ENCODE measurements at regions not wholly inside any gene's neighbourhood (a gene's known extent, or its start where the extent isn't known, plus 50 kb on each side); places are given as distances from the start of the nearest gene placed in this dataset.
"Not testable (repeated sequence)": the region's sequence is repeated elsewhere in the genome, so short reads cannot be mapped to it uniquely, and the experiment has no call there.

DNA sequence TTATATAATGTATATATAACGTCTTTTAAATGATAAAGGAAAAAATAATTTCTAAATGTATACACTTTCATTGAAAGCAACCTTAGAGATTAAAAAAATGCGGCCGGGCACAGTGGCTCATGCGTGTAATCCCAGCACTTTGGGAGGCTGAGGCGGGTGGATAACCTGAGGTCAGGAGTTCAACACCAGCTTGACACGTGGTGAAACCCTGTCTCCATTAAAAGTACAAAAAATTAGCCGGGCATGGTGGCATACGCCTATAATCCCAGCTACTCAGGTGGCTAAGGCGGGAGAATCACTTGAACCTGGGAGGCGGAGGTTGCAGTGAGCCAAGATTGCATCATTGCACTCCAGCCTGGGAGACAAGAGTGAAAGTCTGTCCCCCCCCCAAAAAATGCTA is 303.7 kb upstream of the ZC3H15 start:
- TF ChIP-seq POLR2A, POLR2AphosphoS5, EP300 (IDR thresholded peaks at IDR 0.05): not testable (repeated sequence)
- TF ChIP-seq, protein P1, sequence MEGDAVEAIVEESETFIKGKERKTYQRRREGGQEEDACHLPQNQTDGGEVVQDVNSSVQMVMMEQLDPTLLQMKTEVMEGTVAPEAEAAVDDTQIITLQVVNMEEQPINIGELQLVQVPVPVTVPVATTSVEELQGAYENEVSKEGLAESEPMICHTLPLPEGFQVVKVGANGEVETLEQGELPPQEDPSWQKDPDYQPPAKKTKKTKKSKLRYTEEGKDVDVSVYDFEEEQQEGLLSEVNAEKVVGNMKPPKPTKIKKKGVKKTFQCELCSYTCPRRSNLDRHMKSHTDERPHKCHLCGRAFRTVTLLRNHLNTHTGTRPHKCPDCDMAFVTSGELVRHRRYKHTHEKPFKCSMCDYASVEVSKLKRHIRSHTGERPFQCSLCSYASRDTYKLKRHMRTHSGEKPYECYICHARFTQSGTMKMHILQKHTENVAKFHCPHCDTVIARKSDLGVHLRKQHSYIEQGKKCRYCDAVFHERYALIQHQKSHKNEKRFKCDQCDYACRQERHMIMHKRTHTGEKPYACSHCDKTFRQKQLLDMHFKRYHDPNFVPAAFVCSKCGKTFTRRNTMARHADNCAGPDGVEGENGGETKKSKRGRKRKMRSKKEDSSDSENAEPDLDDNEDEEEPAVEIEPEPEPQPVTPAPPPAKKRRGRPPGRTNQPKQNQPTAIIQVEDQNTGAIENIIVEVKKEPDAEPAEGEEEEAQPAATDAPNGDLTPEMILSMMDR (IDR thresholded peaks at IDR 0.05), result not testable (repeated sequence)
